ENCODE measurements at regions not wholly inside any gene's neighbourhood (a gene's known extent, or its start where the extent isn't known, plus 50 kb on each side); places are given as distances from the start of the nearest gene placed in this dataset.

DNA sequence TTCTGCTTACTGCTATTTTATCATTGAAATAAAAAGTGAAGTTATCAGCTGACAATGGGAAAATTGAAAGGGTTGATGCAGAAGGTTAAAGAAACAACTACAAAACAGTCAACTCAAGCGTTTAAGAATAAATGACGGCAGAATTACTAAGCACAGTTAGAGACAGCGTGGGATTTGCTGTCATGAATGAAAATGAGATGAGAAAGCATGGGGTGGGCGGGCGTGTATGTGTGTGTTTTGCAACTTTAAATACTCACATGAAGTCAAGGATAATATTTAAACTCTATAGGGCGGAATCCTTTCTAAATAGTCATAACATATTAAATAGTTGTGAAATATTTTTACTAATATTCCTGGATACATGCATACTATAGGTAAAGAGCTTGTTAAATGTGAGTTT, 450.8 kb downstream of the ETV1 start:
- Histone ChIP-seq H3K4me3 (ENCODE audit: insufficient read depth, low read length, poor library complexity, severe bottlenecking) (no peak overlapping the region), H3K27me3 (ENCODE audit: low read length) (no peaks in the 10 kb centered on the region), H3K9me2 (replicated peaks; ENCODE audit: insufficient read depth, low read length) (no peaks in the 10 kb centered on the region), H3K9ac (ENCODE audit: low read length) (no peak overlapping the region), H3K9me3 (ENCODE audit: insufficient read depth, low read length) (no peaks in the 10 kb centered on the region; the same call in 1 of the 2 replicates), H3K79me2 (ENCODE audit: insufficient read depth, low read length) (no peaks in the 10 kb centered on the region), H3K4me2 (ENCODE audit: low read depth, low read length, poor library complexity, severe bottlenecking) (no peak overlapping the region), H3K27ac (ENCODE audit: low read depth, low read length) (no peak overlapping the region), H4K20me1 (ENCODE audit: low read depth, low read length) (no peaks in the 10 kb centered on the region), H3F3A (ENCODE audit: insufficient read depth) (no peaks in the 10 kb centered on the region), H3K36me3 (ENCODE audit: low read length) (0 out of 2 replicates have a peak, but pooled peaks cover 3% of the 10 kb centered on the region), H2AFZ (ENCODE audit: low read depth, low read length, severe bottlenecking) (no peak overlapping the region)
- TF ChIP-seq EZH2phosphoT487 (conservative IDR thresholded peaks at IDR 0.05; ENCODE audit: low read length) = no peak
- TF ChIP-seq, protein P1, sequence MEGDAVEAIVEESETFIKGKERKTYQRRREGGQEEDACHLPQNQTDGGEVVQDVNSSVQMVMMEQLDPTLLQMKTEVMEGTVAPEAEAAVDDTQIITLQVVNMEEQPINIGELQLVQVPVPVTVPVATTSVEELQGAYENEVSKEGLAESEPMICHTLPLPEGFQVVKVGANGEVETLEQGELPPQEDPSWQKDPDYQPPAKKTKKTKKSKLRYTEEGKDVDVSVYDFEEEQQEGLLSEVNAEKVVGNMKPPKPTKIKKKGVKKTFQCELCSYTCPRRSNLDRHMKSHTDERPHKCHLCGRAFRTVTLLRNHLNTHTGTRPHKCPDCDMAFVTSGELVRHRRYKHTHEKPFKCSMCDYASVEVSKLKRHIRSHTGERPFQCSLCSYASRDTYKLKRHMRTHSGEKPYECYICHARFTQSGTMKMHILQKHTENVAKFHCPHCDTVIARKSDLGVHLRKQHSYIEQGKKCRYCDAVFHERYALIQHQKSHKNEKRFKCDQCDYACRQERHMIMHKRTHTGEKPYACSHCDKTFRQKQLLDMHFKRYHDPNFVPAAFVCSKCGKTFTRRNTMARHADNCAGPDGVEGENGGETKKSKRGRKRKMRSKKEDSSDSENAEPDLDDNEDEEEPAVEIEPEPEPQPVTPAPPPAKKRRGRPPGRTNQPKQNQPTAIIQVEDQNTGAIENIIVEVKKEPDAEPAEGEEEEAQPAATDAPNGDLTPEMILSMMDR (IDR thresholded peaks at IDR 0.05; ENCODE audit: insufficient read depth, low read length, poor library complexity, severe bottlenecking) = no peak

GRCh38 chr7:13540429-13540828, 449.0 kb downstream of the ETV1 start:
- Histone ChIP-seq H4K20me1 (ENCODE audit: low read depth, low read length) (no peaks in the 10 kb centered on the region), H3K36me3 (ENCODE audit: low read length) (0 out of 2 replicates have a peak, but pooled peaks cover 3% of the 10 kb centered on the region), H2AFZ (ENCODE audit: low read depth, low read length, severe bottlenecking) (no peak overlapping the region), H3K79me2 (ENCODE audit: insufficient read depth, low read length) (no peaks in the 10 kb centered on the region), H3K4me2 (ENCODE audit: low read depth, low read length, poor library complexity, severe bottlenecking) (no peak overlapping the region), H3K9ac (ENCODE audit: low read length) (no peak overlapping the region), H3K4me3 (ENCODE audit: insufficient read depth, low read length, poor library complexity, severe bottlenecking) (no peak overlapping the region), H3K27ac (ENCODE audit: low read depth, low read length) (no peak overlapping the region), H3F3A (ENCODE audit: insufficient read depth) (no peaks in the 10 kb centered on the region), H3K9me2 (replicated peaks; ENCODE audit: insufficient read depth, low read length) (no peaks in the 10 kb centered on the region), H3K27me3 (ENCODE audit: low read length) (no peaks in the 10 kb centered on the region), H3K9me3 (ENCODE audit: insufficient read depth, low read length) (peaks cover 3% of the 10 kb centered on the region; the same call in 1 of the 2 replicates)
- no peak for TF ChIP-seq EZH2phosphoT487 (conservative IDR thresholded peaks at IDR 0.05; ENCODE audit: low read length)

- no peaks in the 10 kb centered on the region for H3K79me2 ChIP-seq (ENCODE audit: insufficient read depth, low read length)
- no peaks in the 10 kb centered on the region for H3K9me2 ChIP-seq (replicated peaks; ENCODE audit: insufficient read depth, low read length)
Measured at GRCh38 chr7:13541326-13541725, 448.1 kb downstream of the ETV1 start.

GRCh38 chr7:13542451-13542850, 447.0 kb downstream of the ETV1 start:
- Histone ChIP-seq H3K27me3 (ENCODE audit: low read length) (no peaks in the 10 kb centered on the region), H3K27ac (ENCODE audit: low read depth, low read length) (no peak overlapping the region)

More at GRCh38 chr7:13541326-13541725, 448.1 kb downstream of the ETV1 start:
- no peaks in the 10 kb centered on the region for H3F3A ChIP-seq (ENCODE audit: insufficient read depth)
- H3K9ac ChIP-seq (ENCODE audit: low read length) = no peak overlapping the region
- H3K36me3 ChIP-seq (ENCODE audit: low read length) = 0 out of 2 replicates have a peak, but pooled peaks cover 3% of the 10 kb centered on the region
- no peak overlapping the region for H3K27ac ChIP-seq (ENCODE audit: low read depth, low read length)
- no peak overlapping the region for H2AFZ ChIP-seq (ENCODE audit: low read depth, low read length, severe bottlenecking)
- H3K27me3 ChIP-seq (ENCODE audit: low read length) = no peaks in the 10 kb centered on the region
- no peak overlapping the region for H3K4me3 ChIP-seq (ENCODE audit: insufficient read depth, low read length, poor library complexity, severe bottlenecking)
- H3K9me3 ChIP-seq (ENCODE audit: insufficient read depth, low read length) = peaks cover 3% of the 10 kb centered on the region; the same call in 1 of the 2 replicates
- no peaks in the 10 kb centered on the region for H4K20me1 ChIP-seq (ENCODE audit: low read depth, low read length)
- no peak for TF ChIP-seq EZH2phosphoT487 (conservative IDR thresholded peaks at IDR 0.05; ENCODE audit: low read length)
- TF ChIP-seq, protein P1 (IDR thresholded peaks at IDR 0.05; ENCODE audit: insufficient read depth, low read length, poor library complexity, severe bottlenecking) = no peak
- no peak overlapping the region for H3K4me2 ChIP-seq (ENCODE audit: low read depth, low read length, poor library complexity, severe bottlenecking)

More at GRCh38 chr7:13542451-13542850, 447.0 kb downstream of the ETV1 start:
- no peaks in the 10 kb centered on the region for H3F3A ChIP-seq (ENCODE audit: insufficient read depth)
- H3K36me3 ChIP-seq (ENCODE audit: low read length) = no peaks in the 10 kb centered on the region
- no peaks in the 10 kb centered on the region for H4K20me1 ChIP-seq (ENCODE audit: low read depth, low read length)
- TF ChIP-seq, protein P1 (IDR thresholded peaks at IDR 0.05; ENCODE audit: insufficient read depth, low read length, poor library complexity, severe bottlenecking) = no peak
- TF ChIP-seq EZH2phosphoT487 (conservative IDR thresholded peaks at IDR 0.05; ENCODE audit: low read length) = no peak
- no peaks in the 10 kb centered on the region for H3K79me2 ChIP-seq (ENCODE audit: insufficient read depth, low read length)
- H3K9ac ChIP-seq (ENCODE audit: low read length) = no peak overlapping the region
- no peak overlapping the region for H3K4me3 ChIP-seq (ENCODE audit: insufficient read depth, low read length, poor library complexity, severe bottlenecking)
- no peak overlapping the region for H2AFZ ChIP-seq (ENCODE audit: low read depth, low read length, severe bottlenecking)
- no peak overlapping the region for H3K4me2 ChIP-seq (ENCODE audit: low read depth, low read length, poor library complexity, severe bottlenecking)
- peaks cover 3% of the 10 kb centered on the region; the same call in 1 of the 2 replicates for H3K9me3 ChIP-seq (ENCODE audit: insufficient read depth, low read length)
- no peaks in the 10 kb centered on the region for H3K9me2 ChIP-seq (replicated peaks; ENCODE audit: insufficient read depth, low read length)

Measured in SU-DHL-6 (cell line).